ENCODE measurements at regions not wholly inside any gene's neighbourhood (a gene's known extent, or its start where the extent isn't known, plus 50 kb on each side); places are given as distances from the start of the nearest gene placed in this dataset.
"Not testable (repeated sequence)": the region's sequence is repeated elsewhere in the genome, so short reads cannot be mapped to it uniquely, and the experiment has no call there.

DNA sequence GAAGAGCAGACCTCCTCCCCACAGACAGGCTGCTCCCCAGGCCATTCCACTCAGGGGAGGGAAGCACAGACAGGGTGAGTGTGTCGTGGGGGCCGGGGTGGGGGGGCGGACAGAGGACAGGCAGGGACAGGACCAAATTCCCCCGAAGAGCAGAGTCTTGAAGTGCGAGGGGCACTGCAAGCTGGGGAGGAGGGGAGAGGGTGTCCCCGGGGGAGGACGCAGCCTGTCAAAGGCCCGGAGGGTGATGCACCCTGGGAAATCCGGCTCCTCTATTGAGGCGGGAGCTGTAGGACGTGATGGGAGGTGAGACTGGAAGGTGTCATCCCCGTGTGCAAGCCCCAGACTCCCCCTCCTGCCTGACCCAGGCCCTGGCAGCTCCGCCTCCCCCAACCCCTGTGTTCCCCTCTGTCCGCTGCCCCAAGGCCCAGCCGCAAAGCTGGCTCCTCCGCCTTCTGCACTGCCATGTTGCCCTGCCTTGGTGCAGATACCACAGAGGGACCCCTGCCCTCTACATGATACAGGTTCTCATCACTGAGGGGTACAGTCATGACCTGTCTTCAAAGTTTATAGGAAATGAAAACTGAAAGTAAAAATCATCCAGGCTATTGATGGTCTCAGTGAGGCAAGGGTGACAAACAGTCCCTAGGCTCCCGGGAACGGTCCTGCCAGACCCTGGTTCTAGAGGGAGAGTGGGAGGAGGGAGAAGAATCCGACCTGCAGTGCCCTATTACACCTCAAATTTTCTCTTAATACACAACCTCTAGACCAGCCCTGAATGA lies 76.3 kb upstream of the IQSEC1 start:
- DNase-seq: no peak

DNA sequence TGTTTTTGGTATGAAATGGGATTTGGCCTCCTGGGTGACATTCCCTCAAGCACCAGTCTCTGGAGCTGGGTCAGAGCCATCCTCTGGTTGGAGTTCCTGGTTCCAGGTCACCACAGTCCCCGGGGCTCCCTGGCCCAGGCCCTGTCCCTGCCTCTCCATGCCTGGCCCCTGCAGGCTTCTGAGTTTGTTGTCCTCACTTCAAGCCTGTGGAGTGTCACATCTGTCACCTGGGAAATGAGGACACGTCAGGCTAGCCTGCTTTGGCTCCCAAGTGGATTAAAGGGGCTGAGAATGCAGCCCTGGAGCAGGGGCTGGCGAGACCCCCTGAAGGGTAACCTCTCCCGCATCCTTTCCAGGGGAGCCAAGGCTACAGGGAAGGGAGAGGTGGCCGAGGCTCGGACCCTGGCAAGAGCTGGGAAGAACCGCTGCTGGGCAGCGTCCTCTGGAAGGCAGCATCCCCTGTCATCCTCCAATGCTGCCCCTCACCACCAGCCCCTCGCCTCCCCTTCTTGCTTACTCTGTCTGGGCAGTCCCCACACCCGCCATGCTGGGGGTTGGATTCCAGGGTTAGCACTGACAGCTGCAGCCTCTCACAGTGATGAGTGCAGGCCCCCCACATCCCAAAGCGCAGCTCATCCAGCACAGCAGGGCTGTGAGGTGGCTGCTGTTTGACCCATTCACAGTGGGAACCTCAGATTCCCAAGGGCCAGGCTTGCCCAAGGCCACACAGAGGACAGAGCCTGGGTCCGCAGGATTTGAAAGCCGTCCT lies 75.5 kb upstream of the IQSEC1 start:
- DNase-seq: no peak

DNA sequence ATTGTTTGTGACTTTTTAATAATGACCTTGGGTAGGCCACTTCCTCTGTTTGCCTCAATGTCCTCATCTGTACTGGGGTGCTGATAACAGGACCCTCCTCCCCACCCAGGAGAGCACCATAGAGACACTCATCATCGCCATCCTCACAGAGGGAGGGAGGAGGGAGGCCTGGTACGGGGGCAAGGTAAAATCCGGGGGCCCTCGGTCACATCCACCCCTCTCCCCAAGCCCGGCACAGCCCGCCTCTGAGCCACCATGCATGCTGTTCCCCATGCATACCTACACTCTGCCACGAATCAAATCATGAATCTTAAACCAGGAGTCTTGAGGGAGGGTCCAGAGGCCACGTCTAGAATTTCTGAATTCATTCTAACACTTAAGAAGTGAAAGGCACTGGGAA lies 74.9 kb upstream of the IQSEC1 start:
- DNase-seq: no peak

DNA sequence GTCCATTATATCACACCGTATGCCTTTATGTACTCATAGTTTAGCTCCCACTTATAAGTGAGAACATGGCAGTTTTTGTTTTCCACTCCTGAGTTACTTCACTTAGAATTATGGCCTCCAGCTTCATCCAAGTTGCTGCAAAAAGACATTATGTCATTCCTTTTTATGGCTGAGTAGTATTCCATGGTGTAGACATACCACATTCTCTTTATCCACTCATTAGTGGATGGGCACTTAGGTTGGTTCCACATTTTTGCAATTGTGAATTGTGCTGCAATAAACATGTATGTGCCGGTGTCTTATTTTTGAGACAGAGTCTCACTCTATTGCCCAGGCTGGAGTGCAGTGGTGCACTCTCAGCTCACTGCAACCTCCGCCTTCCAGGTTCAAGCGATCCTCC lies 74.1 kb upstream of the IQSEC1 start:
- DNase-seq: no peak

DNA sequence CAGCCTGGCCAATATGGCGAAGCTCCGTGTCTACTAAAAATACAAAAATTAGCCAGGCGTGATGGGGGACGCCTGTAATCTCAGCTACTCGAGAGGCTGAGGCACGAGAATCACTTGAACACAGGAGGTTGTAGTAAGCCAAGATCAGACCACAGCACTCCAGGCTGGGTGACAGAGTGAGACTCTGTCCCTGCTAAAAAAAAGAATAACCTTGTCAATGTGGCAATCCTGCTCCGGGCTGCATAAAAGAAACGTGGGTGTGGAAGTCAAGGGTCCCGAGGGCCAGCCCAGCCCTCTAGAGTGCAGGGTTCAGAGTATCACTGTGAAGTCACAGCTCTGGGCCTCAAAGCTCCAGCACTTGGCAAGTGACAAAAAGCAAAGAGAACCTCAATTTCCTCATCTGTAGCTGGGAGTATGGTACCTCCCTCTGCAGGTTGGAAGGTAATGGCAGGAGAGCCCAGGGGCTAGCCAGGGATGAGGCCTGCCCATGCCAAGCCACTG lies 73.5 kb upstream of the IQSEC1 start:
- DNase-seq: no peak

DNA sequence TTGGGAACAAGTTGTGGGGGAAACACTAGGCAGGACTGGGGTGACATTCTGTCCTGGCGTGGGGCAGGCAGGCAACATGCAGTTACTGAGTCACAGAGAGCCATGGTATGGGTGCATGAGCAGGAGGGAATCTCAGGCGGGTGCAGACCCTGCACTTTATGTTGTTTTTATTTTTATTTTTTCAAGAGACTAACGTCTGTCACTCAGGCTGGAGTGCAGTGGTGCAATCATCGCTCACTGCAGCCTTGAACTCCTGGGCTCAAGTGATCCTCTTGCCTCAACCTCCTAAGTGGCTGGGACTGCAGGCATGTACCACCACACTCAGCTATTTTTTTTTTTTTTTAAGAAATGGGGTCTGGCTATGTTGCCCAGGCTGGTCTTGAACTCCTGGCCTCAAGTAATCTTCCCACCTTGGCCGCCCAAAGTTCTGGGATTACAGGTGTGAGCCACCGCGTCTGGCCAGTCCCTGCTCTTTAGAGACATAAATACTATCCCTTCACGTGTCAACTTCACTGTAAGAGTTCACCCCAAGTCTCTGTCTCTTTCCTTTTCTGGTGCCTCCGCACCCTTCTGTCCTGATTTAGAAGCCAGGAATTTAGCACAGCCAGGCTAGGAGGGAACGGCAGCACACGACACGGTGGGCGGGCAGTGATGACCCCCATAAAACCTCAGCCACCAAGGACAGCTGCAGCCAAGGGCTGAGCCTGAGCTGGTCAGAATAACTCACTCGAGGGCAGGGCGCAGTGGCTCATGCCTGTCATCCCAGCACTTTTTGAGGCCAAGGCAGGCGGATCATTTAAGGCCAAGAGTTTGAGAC lies 72.8 kb upstream of the IQSEC1 start:
- DNase-seq: no peak

DNA sequence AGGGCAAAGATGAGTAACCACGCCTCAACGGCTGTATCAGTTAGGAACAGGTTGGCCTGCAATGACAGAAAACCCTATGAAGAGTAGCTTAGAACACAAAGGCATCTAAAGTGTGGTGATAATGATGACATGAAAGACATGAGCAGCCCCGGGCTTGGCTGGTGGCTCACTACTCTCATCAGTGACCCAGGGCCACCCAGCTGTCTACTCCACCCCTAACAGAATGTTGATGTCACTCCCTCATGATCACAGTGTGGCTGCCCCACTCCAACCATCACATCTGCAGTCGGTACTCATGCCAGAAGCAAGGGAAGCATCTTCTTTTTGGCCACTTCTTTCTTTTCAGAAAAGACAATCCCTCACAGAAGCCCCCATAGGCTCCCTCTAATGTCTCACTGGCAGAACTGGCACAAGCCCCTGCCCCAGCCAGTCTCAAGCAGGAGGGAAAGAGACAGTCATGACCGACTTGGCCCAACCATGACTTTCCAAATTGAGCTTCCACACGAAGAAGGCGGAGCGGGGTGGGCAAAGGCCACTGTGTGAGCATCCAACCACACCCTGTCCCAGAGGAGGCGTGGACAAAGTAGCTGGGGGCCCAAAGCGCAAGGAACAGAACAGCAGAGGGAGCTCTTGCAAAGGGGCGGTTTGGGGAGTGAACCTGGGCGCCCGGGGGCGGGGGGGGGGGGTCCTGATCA lies 72.0 kb upstream of the IQSEC1 start:
- peak; percentile 4 for DNase-seq

DNA sequence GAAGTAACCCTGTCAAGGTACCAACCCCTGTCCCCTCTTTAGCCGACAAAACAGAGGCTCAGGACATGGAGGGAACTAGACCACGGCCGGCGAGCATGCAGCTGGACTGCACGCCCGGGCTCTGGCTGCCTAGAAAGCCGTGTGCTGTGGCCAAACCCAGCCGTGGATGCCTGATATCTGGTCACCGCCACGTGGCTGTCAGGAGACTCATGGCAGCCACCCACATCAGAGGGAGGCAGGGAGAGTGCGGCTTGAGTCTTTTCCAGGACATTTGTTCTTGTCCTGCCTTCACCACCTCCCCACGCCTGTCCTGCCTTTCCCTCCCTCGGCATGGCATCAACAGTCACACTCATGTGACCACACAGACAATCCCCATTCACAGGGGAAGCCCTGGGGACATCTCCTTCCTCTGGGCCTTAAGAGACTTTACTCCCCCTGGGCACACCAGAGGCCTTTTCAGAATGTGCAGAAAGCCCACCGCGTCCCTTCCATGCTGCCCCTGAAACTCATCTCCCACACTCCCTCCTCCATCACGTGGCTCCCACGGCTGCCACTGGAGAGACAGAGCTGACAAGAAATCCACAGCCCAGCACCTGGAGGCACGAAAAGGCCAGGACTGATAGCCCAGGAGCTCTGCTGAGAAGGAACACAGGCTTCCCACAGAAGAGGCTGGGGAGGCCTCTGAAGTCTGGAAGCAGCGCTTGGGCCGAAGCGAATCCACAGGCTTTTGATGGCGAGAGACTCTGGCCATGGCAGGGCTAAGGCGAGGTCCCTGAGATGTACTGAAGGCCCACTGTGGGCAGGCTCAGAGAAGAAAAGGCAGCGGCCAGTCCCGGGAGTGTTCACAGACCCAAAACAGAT lies 71.2 kb upstream of the IQSEC1 start:
- DNase-seq: no peak

DNA sequence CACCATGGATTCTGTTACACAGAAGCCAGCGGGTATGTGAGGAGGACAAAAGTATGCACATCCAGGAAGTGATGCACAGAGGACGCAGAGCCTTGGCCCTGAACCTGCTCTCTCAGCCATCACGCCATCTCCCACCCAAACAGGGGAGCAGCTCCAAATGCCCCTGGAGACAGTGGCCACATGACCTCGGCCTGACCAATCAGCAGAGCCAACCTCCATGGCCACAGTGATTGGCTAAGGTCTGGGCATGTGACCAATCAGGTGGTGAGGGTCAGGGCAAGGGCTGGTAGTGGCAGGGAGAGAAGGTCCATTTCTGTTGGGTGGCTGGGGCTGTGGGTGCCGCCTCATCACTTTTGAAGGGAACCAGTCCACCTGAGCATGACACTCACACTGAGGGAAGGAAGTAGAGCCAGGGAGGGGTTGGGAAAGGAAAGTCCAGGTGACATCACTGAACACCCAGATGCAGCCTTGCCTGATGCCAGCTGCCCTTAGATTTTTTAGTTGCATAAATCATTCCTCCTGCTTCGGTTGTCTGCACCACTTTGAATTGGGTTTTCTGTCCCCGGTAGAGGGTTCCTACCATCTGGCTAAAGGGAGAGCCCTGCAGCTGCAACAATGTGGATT lies 70.3 kb upstream of the IQSEC1 start:
- no peak for DNase-seq

DNA sequence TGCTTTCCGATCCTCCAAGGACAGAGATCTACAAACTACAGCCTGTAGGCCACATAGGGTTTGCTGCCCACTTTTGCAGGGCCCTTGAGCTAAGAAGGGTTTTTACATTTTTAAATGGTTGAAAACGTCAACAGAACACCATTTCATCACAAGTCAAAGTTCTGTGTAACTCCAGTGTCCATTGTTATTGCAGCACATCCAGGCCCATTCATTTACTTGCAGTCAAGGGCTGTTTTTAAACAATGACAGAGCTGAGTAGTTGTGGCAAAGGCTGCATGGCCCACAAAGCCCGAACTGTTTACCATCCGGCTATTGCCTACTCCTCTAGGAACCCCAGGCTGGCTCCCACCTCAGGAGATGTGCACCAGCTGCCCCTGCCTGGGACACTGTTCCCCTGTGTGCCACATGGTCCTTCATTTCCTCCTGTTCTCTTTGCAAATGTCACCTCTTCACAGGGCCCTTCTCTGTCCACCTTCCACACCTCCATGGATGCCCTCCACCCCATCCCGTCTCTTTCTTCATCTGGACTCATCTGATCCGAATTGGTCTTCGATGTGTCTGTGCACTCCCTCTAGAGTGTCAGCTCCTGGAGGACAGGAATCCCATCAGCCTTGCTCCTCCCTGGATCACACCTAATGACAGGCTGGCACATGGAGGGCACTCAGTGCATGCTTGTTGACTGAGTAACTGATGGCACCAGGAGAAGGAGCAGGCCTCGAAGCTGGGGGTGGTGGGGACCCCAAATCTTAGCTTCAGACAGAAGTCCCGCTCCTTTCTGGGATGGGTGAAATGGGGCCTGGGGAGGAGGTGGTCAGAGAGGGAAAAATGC lies 69.5 kb upstream of the IQSEC1 start:
- DNase-seq: no peak

DNA sequence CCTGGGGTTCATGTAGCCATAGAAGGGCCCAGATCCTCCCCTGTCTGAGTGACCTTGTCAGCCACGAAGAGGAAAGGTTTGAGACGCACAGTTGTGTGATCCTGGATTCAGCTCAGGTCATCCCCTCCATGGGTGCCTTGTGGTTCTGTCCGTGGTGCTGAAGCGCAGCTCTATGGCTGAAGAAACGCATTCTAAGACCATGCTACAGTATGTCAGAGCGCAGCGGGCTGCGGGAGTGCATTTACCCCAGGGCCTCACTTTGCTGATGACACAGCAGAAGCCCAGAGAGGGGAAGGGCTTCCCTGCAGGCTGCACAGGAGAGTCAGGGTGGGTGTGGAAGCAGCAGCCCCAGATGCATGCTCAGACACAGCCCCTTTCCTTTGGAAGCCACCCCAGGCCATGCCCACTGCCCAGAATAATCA lies 68.8 kb upstream of the IQSEC1 start:
- peak; percentile 67 for DNase-seq

DNA sequence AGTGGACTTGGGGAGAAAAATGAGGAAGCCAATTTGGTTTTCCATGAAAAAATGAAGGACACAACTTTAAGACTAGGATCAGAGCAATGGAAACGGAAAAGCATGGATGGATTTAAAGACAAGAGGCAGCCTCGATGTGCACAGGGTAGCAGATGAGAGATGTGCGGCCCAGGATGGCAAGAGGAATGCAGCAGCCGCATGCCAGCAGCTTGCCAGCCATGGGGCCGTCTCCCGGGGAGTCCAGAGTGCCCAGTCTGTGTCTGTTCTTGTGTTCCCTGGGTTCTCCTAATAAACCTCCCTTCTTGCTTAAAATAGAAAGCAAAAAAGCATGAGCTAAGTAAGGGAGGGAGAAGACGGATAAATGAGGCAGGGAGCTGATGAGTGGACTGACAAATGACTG lies 68.0 kb upstream of the IQSEC1 start:
- DNase-seq: no peak

DNA sequence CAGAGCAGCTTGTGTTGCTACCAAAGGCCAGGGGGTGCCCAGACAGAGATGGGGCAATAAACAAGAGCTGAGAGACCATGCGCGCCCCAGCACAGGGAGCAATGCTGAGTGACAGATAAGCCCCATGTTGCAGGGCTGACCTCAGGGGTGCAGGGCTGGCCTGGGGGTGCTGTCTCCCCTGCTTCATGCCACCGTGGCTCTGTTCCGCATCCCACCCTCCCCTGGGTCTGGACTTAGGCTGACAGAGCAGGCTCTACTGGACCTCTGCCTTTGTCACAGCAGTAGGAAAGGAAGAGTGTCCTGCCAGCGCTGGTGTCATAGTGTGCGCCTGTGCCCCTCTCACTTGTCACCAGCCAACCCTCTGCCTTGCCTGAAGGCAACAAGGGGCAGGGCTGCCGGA lies 67.4 kb upstream of the IQSEC1 start:
- peak; percentile 3 for DNase-seq

DNA sequence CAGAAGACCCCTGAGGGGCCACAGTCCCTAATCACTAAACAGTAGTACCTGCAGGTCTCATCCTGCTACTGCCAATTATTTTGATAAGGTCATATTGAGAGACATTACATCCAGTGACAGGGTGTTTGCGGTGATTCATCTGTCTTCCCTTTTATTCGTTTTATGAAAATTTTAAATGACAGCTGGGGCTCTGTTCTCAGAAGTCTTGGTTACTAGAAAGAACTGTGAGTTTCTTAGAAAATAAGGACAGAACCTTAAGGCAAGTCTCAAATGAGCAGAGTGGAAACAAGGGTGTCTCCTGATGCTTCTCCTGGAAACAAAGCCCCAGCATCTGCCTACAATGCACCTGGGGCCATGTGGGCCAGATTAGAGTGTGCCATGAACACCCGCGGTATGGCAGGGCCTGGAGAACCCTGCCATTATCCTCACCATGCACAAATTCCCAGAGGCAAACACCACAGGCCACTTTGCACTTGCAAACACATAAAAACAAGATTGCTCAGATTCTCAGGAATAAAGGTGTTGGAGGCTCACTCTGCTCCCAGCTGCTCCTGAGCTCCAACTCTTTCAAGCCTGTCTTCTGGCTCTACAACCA lies 66.3 kb upstream of the IQSEC1 start:
- no peak for DNase-seq

DNA sequence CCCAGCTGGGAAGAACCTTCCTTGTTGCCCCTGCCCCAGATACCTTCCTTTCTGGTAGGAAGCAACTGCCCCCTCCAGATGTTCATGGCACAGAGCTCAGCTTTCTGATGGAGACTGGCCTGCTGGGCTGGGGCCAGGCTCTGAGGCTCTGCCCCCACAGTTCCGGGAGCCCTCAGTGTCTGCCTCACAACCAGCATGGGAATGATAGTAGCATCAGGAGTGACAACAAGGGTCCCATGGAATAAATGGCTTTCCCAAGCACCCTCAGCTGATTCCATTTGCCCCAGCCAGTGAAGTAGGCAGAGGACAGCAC lies 65.6 kb upstream of the IQSEC1 start:
- DNase-seq: peak; percentile 7

DNA sequence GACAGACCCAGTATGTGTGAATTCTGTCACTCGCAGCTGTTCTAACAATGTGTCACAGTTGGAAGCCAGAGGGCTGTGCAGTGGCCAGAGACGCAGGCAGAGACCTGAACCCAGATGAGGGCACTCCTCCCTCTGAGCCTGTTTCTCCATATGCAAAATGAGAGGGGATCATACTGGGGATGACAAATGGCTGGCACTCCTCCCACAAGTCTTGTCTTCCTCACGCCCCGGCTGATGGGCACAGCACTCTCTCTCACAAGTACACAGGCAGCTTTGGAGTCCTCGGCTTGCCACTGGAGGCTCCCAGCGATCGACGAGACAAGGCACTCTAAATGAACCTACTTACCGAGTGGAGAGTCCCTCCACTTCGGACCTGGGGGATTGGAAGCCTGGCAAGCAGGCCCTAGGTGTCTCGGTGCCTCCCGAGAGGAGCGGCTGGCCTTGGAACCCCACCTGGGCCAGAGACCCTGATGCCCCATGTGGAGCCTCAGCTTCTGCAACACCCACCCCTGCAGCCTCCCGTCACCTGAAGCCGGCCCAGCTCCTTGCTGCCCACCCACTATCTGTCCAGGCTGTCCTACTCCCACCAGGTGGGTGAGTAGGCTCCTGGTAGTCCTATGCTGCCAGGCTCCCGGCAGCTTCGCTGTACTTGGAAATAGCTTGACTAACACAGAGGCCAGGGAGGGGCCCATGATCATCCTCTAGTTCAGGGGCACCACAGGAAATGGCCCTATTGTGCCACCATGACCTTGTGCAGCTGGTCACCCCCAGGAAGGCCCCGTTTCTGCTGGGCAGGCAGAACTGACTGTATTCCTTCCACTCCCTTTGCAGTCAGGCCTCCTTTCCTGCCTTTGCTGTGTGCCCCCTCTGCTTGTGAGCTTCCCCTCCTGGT lies 65.0 kb upstream of the IQSEC1 start:
- DNase-seq: peak; percentile 13

DNA sequence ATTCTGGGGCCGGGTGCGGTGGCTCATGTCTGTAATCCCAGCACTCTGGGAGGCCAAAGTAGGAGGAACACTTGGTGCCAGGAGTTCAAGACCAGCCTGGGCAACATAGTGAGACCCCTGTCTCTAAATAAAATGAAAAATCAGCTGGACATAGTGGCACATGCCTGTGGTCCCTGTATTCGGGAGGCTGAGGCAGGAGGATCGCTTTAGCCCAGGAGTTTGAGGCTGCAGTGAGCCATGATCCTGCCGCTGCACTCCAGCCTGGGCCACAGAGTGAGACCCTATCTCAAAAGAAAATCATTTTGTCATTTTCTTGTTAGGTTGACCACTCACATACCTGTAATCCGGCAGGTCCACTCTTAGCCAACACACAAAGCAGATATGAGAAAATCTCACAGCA lies 63.6 kb upstream of the IQSEC1 start:
- not testable (repeated sequence) for DNase-seq

DNA sequence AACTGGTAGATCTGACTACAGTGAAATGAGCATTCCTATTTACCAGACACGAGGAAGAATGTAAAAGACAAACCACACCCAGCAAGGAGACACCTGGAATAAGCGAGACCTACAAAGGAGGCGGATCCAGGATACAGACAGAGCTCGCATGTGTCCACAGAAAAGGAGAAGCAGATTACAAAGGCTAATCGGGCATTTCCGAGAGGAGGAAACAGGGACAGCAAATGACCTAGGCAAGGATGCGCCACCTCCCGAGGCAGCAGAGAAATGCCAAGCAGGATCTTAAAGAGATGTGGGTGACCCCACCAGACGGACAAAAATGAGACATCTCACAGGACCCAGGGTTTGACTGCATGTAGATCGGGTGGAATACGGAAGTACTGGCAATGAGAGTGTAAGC lies 63.2 kb upstream of the IQSEC1 start:
- DNase-seq: no peak

DNA sequence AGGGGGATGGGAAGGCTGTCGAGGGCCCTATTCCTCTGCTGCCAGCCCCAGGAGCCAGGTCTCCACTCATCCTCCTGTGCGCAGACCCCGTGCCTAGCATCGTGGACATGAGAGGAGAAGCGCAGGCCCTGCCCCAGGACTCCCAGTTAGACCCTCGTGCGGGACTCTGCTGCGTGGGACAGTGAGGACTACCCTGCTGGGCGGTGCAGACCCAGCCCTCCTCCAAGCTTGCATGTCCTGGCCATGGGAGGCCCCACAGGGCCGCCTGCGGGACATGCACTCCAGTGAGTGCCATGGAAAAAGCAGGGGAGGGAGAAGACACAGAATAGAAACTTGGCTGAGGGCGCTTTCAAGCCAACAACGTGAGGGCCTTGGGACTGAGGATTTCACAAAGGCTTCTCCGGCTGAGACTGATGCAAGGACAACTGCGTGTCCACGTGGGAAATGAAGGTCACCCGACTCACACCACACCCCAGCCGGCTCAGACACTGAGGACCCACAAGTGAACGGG lies 62.6 kb upstream of the IQSEC1 start:
- no peak for DNase-seq
